GM12873 (cell line): ENCODE measurements at regions not wholly inside any gene's neighbourhood (a gene's known extent, or its start where the extent isn't known, plus 50 kb on each side); places are given as distances from the start of the nearest gene placed in this dataset.

Experiments
- CTCF ChIP-seq: IDR thresholded peaks from 2 replicates; pipeline ENCODE4 v1.5.1; 2012; ENCODE audit warnings: low read depth, mild to moderate bottlenecking, moderate library complexity, low read length, control low read depth; ENCODE audit not compliant: insufficient read depth; ENCODE audit errors: missing control alignments

GRCh38 chr11:41716862-41717261, 257.4 kb upstream of the LRRC4C start:
- no peak for TF ChIP-seq CTCF

GRCh38 chr11:41720761-41721160, 261.3 kb upstream of the LRRC4C start:
- TF ChIP-seq CTCF, result no peak

GRCh38 chr11:41775296-41775695, 315.8 kb upstream of the LRRC4C start:
- TF ChIP-seq CTCF, result no peak

GRCh38 chr11:41779401-41779960, 320.0 kb upstream of the LRRC4C start:
- TF ChIP-seq CTCF, result no peak

- TF ChIP-seq CTCF, result no peak
These were observed 322.0 kb upstream of the LRRC4C start for GRCh38 chr11:41781441-41781840.

- TF ChIP-seq CTCF, result no peak
These were observed 325.3 kb upstream of the LRRC4C start for GRCh38 chr11:41784513-41785335.

- no peak for TF ChIP-seq CTCF
These were observed 326.6 kb upstream of the LRRC4C start for GRCh38 chr11:41786087-41786486.
